NCI-H2081 (cell line): ENCODE measurements at regions not wholly inside any gene's neighbourhood (a gene's known extent, or its start where the extent isn't known, plus 50 kb on each side); places are given as distances from the start of the nearest gene placed in this dataset.
"Not testable (repeated sequence)": the region's sequence is repeated elsewhere in the genome, so short reads cannot be mapped to it uniquely, and the experiment has no call there.

Source experiments
- DNase-seq, 2 experiments: peaks; one replicate each; lab custom pipeline; 2025; lab: John Stamatoyannopoulos, UW

DNA sequence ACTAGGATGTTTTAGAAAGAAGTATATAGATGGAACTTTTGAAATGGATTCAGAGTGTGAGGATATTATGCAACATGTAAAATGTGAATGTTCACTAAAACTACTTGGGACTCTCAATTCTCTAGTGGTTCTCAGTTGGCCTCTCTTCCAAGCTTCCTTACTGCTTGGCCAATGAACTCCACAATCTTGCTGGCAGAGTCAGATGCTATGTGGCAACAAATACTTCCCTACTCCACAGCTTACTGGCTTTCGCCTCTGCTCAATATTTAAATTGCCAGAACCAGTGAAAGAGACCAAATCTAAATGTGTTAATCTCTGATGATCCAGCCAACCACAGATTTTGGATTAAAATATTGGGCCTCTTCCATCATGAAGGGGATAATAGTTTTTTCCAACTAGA lies 138.4 kb downstream of the HTR1B start:
- DNase-seq, result no peak

DNA sequence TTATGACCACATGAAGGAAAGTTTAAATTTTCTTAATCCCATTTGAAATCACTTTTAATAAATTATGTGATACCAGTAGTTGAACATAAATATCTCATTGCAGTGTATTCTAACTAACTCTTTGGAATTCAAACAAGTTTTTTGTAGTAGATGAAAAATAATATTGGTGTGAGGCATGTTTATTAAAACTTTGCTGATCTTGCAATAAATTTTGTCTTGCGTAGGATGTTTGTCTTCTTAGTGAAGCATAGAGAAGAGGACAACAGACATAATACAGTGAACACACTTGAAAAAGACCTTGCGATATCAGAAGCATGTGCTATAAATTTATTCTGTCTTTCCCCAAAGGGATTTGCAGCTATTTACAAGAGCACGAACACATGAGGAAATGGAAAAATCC lies 140.7 kb downstream of the HTR1B start:
- DNase-seq, result no peak

DNA sequence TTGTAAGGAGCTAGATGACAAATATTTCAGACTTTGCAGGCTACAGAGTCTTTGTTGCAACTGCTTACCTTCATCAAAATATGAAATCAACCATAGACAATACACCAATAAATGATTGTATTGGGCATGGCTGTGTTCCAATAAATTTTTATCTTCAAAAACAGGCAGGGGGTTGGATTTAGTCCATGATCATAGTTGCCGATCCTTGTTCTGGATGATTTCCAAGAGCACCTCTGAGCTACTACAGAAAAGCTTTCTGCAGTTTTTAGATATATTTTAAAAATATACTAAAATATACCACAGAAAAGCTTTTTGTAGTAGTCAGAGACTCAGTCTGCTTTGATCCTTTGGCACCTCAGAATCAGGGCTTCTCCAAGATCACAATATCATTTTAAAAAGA lies 145.0 kb downstream of the HTR1B start:
- DNase-seq, result no peak

DNA sequence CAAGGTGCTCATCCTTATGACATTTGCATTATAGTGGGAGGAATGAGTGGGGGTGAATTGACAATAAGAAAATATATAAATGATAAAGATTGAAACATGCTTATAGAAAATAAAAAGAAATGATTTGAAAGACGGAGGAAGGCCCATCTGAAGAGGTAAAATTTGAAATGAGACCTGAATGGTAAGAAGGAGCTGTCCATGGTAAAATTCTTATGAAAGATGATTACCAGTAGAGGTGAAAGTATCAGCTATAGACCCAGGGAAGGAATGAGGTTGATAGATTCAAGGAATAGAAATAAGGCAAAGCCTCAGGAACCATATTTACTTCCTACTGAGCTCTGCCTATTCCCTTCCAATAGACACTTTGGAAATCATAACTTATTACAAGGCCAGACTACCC lies 149.7 kb downstream of the HTR1B start:
- no peak for DNase-seq

DNA sequence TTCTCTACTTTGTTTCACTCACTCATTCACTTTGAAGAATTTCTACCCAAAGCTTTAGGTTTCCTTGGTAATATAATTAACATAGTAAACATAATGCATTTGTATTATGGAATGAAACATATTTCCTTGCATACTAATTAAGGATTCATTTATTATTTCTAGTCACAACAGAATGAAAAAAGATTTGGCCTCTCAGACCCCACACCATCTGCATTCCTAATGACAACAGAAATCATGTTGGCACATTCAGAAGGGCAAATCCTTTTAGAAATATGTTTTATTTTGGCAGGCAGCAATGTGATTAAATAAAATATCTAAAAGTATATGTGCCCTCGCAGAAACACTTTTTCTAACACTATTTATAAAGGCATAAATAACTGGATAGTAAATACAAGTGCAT lies 163.4 kb downstream of the HTR1B start:
- DNase-seq, result no peak

DNA sequence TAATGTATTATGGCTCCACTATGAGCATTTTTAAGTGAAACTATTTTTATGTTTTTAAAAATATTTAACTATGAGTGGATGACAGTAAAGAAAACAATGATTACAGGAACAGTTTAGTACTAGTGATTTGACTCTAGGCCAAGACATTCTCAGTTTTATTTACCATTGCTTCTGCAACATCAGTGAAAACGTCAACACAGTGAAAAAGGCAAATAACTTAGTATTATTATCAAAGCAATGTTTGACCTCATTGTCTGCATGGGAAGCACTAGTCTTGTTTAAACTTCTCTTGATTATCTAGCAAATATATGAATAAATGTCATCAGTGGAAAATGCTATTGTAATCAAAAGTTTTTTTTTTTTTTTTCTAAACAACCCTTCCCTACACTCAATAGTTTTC lies 165.0 kb downstream of the HTR1B start:
- DNase-seq, result no peak

DNA sequence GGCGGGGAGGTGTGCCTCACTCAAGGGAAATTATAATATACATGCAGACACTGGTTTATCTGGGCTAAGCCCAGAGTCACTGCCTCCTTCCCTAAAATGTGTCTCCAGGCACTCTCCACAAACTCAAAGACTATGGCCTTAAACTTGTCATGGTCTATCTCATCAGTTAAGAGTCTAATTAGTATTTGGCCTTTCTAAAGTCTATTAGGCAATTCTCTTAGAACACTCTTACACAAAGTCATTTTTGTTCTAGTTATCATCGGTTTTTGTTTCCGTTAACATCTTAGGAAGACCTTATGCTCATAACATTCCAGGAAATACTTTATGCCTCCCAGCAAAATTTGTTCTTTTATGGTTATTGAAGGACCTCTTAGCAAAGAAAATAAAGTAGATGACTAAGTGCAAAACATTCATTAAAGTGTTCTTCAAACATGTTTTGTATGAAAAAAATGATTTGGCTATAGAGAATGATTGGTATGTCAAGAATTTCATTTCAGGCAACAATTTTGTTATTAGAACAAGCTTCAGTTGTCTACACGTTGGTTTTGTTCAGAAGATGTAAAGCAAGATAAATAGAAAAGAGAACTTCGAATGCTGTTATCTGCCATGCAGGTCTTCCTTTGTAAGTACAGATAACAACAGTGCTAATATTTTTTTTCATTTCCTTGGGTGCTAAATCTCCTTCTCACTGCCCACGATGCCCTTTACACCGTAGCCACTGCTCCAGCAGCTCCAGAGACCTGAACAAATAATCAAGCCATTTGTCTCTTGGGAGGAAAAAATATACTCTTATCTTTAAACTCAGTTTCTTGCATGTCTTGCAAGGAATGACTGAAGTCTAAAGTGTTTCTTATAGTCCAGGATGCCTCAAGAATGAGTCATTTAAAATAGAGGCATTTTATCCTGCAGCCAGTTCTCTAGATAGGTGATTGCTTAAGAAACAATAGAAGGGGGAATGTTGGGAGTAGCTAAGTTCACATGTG lies 170.4 kb downstream of the HTR1B start:
- no peak for DNase-seq

DNA sequence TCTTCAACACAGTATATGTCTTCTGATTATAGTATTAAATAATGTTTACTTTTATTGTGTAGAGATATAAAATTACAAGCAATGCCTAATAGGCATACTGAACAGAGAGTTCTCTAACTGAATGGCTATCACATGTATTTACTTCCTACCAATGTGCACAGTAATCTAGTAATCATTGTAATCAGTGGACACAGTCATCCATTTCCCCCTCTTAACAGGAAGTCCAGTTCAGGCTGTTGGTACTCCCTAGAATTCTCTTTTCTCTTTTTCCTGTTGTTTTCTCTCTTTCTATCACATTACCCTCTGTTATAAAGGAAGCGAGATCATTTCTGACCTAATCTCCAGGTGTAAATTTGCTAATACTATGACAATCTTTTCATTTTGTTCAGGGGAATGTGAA lies 172.5 kb downstream of the HTR1B start:
- DNase-seq, result no peak

DNA sequence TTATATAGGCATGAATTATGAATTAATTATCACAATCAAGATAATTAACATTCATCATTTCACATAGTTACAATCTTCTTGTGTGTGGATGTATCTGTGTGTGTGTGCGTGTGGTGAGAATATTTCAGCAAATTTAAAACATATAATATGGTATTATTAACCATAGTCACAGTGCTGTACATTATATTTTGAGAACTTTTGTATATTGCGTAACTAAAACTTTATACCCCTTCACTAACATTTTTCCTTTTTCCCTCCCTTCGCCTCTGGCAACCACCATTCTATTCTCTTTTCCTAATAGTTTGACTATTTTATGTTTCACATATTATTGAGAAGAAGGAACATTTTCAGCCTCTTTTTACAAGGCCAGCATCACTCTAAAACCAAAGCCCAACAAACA lies 176.8 kb downstream of the HTR1B start:
- DNase-seq, result no peak

DNA sequence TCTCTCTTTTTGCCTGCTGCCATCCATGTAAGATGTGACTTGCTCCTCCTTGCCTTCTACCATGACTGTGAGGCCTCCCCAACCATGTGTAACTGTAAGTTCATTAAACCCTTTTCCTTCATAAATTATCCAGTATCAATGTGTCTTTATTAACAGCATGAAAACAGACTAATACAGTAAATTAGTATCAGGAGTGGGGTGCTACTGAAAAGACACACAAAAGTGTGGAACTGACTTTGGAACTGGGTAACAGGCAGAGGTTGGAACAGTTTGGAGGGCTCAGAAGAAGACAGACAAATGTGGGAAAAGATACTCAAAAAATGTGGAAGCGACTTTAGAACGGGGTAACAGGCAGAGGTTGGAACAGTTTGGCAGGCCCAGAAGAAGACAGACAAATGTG lies 189.4 kb downstream of the HTR1B start:
- DNase-seq, result no peak

DNA sequence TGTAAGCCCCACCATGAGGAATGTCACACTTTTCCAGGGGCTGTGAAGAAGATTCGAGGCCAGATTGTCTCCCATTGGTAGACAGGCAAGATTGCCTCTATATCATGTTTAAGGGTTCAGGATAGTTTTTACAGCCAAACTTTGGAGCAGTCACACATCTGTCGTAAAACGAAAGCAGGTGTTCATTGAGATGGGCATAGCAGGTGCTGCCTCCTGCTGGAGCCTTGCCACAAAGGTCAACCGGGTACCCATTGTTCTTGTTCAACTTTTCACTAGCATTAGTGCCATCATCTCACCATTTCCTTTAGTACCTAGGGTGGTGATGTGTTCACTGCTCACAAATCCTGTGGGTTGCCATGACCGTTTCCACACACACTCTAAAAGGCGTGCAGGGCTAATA lies 198.3 kb downstream of the HTR1B start:
- no peak for DNase-seq

DNA sequence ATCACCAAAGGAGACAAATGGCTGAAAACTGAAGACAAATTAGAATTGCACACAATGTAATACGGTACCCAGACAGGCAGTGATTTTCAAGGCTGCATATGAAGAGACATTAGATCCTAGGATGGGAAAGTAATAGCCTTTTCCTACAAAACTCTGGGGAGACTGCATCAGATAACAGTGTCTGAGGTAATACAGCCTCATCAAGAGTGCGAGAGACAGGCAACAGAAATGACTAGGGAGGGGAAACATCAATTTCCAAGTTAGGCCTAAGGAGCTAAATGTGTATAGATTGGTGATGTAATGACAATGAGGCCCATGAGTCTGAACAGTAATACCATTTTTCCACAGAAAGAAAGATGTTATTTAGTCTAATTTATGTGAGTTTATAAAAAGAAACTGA lies 200.3 kb downstream of the HTR1B start:
- DNase-seq, result no peak

DNA sequence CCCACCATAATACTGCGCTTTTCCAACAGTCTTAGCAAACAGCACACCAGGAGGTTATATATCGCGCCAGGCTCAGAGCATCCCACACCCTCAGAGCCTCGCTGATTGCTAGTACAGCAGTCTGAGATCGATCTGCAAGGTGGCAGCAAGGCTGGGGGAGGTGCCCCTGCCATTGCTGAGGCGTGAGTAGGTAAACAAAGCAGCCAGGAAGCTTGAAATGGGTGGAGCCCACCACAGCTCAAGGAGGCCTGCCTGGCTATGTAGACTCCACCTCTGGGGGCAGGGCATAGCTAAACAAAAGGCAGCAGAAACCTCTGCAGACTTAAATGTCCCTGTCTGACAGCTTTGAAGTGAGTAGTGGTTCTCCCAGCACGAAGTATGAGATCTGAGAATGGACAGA lies 211.5 kb downstream of the HTR1B start:
- not testable (repeated sequence) for DNase-seq

DNA sequence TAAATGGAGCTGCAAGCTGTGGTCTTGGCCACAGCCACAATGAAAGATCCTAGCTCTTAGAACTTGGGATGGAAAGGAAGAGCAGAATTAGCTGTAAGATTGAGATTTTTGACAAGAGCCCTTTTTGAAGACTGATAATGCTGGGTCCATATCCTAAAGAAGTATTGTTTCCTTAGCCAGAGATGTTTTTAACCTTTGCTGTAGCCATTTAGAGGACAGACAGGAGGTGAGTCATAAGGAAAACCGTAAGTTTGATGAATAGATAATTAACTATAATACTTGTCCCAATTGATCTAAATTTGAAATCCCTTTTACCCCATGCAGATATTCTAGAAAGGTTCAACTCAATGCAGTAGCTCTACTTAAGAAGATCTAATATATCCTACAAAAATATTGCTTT lies 213.7 kb downstream of the HTR1B start:
- DNase-seq, result no peak

DNA sequence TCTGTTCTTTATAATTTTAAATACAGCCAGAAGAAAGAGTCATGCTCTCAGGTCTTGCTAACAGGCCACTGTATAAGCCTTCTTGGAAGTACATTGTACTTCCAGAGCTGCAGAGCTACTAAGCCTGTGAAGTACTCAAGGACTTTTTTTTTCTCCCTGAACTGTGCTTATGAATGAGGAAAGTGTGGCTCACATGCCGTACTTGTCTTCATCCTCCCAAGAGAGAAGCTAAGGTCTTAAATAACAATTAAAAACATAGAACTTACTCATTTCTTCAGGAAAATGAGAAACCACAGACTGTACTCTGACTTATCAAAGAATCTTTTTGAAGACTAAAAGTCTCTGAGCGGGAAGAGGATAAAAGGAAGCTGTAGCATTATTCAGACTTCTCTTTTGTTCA lies 218.3 kb downstream of the HTR1B start:
- no peak for DNase-seq

DNA sequence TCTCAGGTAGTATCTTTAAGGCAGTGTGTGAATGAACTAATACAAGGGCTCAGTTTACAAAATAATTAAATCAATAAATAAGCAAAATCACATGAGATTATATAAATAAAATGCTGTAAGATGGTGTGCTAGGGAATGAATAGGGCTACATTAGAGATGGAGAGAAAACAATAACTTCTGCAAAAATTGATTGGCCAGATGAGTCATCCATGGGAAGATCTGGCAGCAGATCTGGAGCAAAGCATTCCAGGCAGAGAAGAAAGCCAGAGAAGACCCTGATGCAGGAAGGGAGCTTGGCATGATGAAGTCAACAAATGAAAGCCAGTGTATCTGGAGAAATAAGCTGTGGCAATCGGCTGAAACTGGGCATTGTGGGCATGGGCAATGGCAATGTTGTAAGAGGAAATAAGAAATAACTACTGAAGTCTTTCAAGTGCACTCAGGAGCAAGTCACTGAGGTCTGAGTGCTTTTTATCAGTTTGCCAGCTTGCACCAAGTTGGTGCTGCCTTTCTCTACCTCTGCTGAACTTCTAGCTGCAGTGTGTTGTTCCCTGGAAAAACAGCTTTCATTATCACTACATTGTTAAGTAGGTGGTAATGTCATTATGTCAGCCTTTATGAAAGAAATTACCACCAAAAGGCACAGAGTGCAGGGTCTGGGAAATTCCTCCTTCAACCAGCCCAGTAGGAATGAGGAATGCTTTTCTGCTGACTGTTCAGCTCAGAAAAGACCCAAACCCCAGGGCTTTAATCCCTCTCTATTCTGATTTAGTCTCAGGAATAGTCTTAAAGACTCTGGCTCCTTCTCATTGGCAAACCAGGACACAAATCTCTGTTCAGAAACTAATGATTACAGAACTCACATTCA lies 231.6 kb downstream of the HTR1B start:
- DNase-seq, result no peak

DNA sequence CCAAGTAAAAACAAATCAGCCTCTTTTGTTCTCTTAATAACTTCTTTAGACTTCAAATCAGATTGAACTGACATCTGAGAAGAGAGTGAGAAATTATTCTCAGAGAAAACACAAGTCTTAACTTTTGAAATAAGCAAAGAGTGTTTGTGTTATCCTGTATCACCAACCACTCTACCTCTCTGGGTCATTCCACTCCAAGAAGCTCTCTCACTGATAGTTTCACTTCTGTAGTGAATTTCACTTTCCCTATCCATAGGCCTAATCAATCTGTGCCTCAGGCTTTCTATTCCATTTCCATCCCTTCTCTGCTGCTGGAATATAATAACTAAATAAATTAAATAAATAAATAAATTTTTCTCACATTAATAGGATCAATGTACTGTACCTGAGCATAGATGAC lies 235.0 kb downstream of the HTR1B start:
- no peak for DNase-seq

DNA sequence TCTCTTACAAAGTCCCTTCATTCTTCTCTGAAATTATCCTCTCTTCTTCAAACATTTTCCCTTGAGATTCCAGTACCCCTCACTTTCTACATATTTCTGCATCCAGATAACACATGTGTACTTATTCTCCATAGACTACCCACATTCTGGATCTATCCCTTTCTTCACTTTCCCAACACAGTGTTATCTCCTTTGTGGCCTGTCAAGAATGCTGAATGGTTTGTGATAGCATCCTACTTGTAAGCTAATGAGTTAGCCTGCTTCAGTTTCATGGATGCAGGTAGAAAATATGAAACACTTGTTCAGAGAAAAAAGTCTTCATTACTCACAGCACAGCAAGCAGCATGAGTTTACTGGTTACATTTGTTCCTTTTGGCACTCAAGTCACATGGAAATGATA lies 245.4 kb downstream of the HTR1B start:
- DNase-seq, result no peak

DNA sequence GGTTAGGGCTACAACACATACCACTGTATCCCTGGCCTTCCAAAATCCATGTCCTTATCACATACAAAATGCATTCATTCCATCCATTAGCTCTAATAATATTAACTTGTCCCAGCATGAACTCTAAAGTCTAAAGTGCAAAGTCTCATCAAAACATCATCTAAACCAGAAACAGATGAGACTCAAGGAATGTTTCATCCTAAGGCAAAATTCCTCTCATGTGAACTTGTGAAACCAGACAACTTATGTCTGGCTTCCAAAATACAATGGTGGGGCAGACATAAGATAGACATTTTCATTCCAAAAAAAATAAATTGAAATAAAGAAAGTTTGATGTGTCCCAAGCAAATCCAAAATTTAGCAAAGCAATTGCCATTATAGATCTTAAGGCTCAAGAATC lies 257.4 kb downstream of the HTR1B start:
- DNase-seq, result no peak

DNA sequence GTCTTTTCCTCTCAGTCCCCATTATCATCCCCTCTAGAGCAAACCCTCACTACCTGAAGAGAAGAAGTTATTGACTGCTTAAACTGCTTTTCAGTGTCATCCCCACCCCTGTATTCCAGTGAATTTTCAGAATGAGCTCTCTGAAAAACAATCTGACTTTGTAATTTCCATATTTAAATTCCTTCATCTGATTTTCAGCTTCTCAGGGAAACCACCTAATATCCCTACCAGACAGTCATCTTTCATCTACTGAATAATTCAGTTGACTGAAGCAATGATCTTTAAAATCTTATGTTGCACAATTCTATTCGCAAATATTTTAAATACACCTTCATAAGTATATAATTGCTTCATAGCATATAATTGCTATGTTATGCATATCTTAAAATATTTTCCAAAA lies 258.7 kb downstream of the HTR1B start:
- no peak for DNase-seq

DNA sequence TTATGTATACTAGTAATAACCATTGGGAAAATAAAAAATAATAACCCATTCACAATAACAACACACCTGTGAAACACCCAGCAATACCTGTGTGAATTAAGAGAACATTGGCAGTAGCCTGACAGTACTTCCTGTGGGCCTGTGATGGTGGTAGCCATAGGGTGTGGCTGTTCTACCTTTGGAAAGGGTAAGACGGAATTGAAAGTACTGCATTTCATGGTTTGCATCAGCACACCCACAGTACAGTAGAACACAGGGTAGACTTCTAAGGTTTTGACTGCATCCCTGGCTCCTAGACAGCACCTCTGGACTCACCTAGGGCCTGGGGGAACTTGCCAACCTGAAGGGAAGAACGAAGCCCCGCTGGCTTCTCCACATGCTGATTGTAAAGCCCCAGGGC lies 279.8 kb downstream of the HTR1B start:
- no peak for DNase-seq

DNA sequence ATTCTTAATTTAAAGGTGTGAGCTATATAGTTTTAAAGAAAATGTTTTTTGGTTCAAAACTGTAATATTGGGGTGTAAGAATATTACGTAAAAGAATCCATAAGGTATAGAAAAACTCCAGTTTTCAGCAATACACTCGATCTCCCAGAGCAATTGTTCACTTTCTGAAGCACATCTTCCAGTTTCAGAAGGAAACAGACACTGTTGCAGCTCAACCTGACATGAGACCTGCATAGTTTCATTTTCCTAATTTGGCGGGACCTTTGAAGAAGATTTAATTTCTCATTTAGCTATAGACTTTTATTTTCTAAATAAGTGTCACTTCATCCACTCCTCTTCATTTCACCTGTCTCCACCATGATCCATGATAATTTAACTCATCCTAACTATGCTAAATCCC lies 281.5 kb downstream of the HTR1B start:
- no peak for DNase-seq

DNA sequence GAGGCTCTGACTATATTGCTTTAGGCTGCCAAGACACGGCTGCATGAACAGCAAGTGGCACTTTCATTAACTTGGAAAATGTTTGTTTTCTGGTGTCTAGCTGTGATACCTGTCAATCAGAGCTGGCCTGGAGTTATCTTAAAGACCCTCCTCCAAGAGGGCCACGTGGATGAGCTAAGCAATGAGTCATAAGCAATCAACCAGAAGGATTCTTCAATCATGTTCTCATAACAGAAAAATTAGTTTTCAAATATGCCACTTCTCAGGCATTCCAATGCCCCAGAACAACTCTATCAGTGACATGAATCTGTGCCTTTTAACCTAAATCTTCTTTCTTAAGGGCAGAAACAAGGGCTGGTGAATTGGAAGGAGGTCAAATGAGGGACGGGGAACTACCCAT lies 283.0 kb downstream of the HTR1B start:
- DNase-seq, result no peak
